Astrocyte (in vitro differentiated cells and primary cell): ENCODE measurements at regions not wholly inside any gene's neighbourhood (a gene's known extent, or its start where the extent isn't known, plus 50 kb on each side); places are given as distances from the start of the nearest gene placed in this dataset.

Experiments used
- EZH2 ChIP-seq: IDR thresholded peaks from 2 replicates; pipeline ENCODE4 v1.6.1; 2012; ENCODE audit warnings: mild to moderate bottlenecking, low read length, inconsistent platforms; ENCODE audit not compliant: insufficient read depth
- TF ChIP-seq, protein P1 (sequence below): IDR thresholded peaks from 2 replicates; pipeline ENCODE4 v1.5.1; 2011; ENCODE audit warnings: low read depth, mild to moderate bottlenecking, inconsistent platforms, low read length, moderate library complexity; ENCODE audit not compliant: insufficient read depth

- TF ChIP-seq, protein P1, sequence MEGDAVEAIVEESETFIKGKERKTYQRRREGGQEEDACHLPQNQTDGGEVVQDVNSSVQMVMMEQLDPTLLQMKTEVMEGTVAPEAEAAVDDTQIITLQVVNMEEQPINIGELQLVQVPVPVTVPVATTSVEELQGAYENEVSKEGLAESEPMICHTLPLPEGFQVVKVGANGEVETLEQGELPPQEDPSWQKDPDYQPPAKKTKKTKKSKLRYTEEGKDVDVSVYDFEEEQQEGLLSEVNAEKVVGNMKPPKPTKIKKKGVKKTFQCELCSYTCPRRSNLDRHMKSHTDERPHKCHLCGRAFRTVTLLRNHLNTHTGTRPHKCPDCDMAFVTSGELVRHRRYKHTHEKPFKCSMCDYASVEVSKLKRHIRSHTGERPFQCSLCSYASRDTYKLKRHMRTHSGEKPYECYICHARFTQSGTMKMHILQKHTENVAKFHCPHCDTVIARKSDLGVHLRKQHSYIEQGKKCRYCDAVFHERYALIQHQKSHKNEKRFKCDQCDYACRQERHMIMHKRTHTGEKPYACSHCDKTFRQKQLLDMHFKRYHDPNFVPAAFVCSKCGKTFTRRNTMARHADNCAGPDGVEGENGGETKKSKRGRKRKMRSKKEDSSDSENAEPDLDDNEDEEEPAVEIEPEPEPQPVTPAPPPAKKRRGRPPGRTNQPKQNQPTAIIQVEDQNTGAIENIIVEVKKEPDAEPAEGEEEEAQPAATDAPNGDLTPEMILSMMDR: no peak
- no peak for TF ChIP-seq EZH2
Observed at GRCh38 chr16:62545039-62545438, 508.8 kb upstream of the CDH8 start.
